Vagina (tissue), 2 donors: ENCODE measurements at regions not wholly inside any gene's neighbourhood (a gene's known extent, or its start where the extent isn't known, plus 50 kb on each side); places are given as distances from the start of the nearest gene placed in this dataset.
A peak's percentile ranks its signal among the peaks of the same experiment; 100 is the strongest.

Experiments
- DNase-seq, 2 donors: peaks; one replicate each; pipeline ENCODE4 v3.0.0-alpha.2; 2017; ENCODE audit errors: extremely low spot score in 2 of 2
- H3K27ac ChIP-seq: fragments of 200-600 bp; sonication (generic); one replicate; pipeline ENCODE4 v1.5.1; 2019
- H3K27me3 ChIP-seq: fragments of 200-600 bp; sonication (generic); one replicate; pipeline ENCODE4 v1.5.1; 2019
- H3K36me3 ChIP-seq, 2 donors: fragments of 200-600 bp; sonication (generic); one replicate each; pipeline ENCODE4 v1.5.1; 2017 to 2019
- H3K4me1 ChIP-seq: fragments of 200-600 bp; sonication (generic); one replicate; pipeline ENCODE4 v1.5.1; 2019
- H3K4me3 ChIP-seq, 2 donors: fragments of 200-600 bp; sonication (generic); 1 replicate in 1 of 2; 2 replicates in 1 of 2; pipeline ENCODE4 v1.5.1; 2016 to 2019
- H3K9me3 ChIP-seq: fragments of 200-600 bp; sonication (generic); one replicate; pipeline ENCODE4 v1.5.1; 2019
- POLR2A ChIP-seq, 2 donors: fragments of 450-650 bp; IDR thresholded peaks; one replicate each; pipeline ENCODE4 v1.6.1; 2017; ENCODE audit warnings: antibody characterized with exemption in 2 of 2, mild to moderate bottlenecking in 2 of 2, moderate library complexity in 2 of 2
- POLR2AphosphoS5 ChIP-seq, 2 donors: sonication (generic); formaldehyde crosslinking; IDR thresholded peaks; one replicate each; pipeline ENCODE4 v1.9.0; 2017; ENCODE audit warnings: antibody characterized with exemption in 2 of 2, mild to moderate bottlenecking in 2 of 2, low read depth in 1 of 2; ENCODE audit not compliant: insufficient read depth in 1 of 2
- intact Hi-C: fragments of 100-400 bp; cut with DNase I; formaldehyde crosslinking; loops from one replicate; pipeline ENCODE4 v1.15.1; 2023
- TF ChIP-seq, protein P1 (sequence below), 3 experiments: fragments of 450-650 bp in 2 of 3; fragments of 200-600 bp in 1 of 3; sonication (generic) in 1 of 3; IDR thresholded peaks; one replicate each; pipeline ENCODE4 v1.5.1; 2017 to 2019; ENCODE audit warnings: antibody characterized with exemption in 3 of 3, mild to moderate bottlenecking in 2 of 3, moderate library complexity in 2 of 3

DNA sequence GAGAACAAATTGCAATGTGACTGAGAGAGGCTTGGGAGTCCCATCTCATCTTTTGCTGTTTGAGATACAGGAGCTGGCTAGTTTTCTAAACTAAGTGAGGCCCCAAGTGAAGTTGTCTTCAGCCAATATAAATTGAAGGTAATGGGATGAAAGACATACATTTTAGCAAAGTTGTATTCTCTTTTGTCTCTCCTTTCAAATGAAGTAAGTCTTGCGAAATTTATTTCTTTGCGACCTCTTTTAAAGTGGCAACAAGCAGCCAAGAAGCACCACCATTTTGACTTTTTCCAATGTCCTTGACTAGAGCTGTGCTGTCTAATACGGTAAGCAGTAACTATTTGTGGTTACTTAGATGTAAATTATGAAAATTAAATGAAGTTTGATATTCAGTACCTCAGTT is 385.7 kb downstream of the USP25 start:
- H3K36me3 ChIP-seq: no peaks in the 10 kb centered on the region
- no peaks in the 10 kb centered on the region for H3K27me3 ChIP-seq
- TF ChIP-seq, protein P1, sequence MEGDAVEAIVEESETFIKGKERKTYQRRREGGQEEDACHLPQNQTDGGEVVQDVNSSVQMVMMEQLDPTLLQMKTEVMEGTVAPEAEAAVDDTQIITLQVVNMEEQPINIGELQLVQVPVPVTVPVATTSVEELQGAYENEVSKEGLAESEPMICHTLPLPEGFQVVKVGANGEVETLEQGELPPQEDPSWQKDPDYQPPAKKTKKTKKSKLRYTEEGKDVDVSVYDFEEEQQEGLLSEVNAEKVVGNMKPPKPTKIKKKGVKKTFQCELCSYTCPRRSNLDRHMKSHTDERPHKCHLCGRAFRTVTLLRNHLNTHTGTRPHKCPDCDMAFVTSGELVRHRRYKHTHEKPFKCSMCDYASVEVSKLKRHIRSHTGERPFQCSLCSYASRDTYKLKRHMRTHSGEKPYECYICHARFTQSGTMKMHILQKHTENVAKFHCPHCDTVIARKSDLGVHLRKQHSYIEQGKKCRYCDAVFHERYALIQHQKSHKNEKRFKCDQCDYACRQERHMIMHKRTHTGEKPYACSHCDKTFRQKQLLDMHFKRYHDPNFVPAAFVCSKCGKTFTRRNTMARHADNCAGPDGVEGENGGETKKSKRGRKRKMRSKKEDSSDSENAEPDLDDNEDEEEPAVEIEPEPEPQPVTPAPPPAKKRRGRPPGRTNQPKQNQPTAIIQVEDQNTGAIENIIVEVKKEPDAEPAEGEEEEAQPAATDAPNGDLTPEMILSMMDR (IDR thresholded peaks at IDR 0.05): no peak
- TF ChIP-seq POLR2A (IDR thresholded peaks at IDR 0.05): no peak
- TF ChIP-seq POLR2AphosphoS5 (IDR thresholded peaks at IDR 0.05; ENCODE audit: insufficient read depth in 1 of 2, low read depth in 1 of 2): no peak
- intact Hi-C loops: no loop called here
- H3K27ac ChIP-seq: peak overlapping the region; percentile 70
- H3K4me3 ChIP-seq: no peak overlapping the region
- peaks cover 24% of the 10 kb centered on the region for H3K4me1 ChIP-seq
- DNase-seq: no peak
- H3K9me3 ChIP-seq: no peaks in the 10 kb centered on the region

DNA sequence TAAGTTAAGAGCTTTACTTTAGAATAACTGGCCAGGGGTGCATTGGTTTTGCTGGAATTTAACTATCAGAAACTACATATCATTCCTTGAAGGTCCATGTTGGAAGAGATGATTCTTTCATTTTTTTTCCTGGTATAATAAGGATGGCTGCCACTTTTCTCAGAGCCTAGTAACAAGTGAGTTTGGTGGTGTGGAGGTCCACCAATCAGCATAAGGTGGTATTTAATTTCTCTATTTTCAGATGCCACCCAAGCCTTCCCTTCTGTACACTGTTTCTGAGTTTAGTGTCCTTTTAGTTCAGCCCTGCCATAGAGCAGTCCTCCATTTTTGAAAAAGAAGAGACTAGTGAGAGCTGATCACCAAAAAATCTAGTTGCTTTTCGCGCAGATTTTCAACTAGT is 386.3 kb downstream of the USP25 start:
- Histone ChIP-seq H3K4me3 (no peak overlapping the region), H3K4me1 (peaks cover 24% of the 10 kb centered on the region), H3K36me3 (no peaks in the 10 kb centered on the region), H3K27ac (peak overlapping the region; percentile 70), H3K9me3 (no peaks in the 10 kb centered on the region), H3K27me3 (no peaks in the 10 kb centered on the region)
- intact Hi-C loops: no loop called here
- DNase-seq: no peak
- TF ChIP-seq POLR2AphosphoS5 (IDR thresholded peaks at IDR 0.05; ENCODE audit: insufficient read depth in 1 of 2, low read depth in 1 of 2) (no peak), POLR2A (IDR thresholded peaks at IDR 0.05) (no peak)
- TF ChIP-seq, protein P1 (IDR thresholded peaks at IDR 0.05): no peak

DNA sequence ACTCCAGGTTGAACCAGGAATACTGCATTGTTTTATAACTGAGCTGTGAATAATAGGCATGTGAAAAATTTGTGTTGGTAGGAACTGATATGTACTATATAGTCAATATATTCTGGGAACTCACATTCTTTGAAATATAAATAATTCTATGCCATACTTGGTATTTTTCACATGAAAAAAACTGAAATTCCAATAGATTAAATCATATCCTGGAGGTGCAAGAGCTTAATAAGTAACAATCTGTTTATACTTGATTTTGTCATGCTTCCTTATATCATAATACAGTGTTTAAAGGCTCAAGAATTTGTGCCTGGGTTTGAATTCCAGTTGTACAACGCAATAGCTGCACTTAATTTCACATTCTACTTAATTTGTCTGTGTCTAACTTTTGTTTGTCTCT is 387.0 kb downstream of the USP25 start:
- Histone ChIP-seq H3K36me3 (no peaks in the 10 kb centered on the region), H3K27me3 (no peaks in the 10 kb centered on the region), H3K4me3 (no peak overlapping the region), H3K4me1 (peaks cover 24% of the 10 kb centered on the region), H3K27ac (peak overlapping the region; percentile 70), H3K9me3 (no peaks in the 10 kb centered on the region)
- no peak for DNase-seq
- intact Hi-C loops: no loop called here
- TF ChIP-seq POLR2A (IDR thresholded peaks at IDR 0.05): no peak
- TF ChIP-seq POLR2AphosphoS5 (IDR thresholded peaks at IDR 0.05; ENCODE audit: insufficient read depth in 1 of 2, low read depth in 1 of 2): no peak
- TF ChIP-seq, protein P1 (IDR thresholded peaks at IDR 0.05): no peak

DNA sequence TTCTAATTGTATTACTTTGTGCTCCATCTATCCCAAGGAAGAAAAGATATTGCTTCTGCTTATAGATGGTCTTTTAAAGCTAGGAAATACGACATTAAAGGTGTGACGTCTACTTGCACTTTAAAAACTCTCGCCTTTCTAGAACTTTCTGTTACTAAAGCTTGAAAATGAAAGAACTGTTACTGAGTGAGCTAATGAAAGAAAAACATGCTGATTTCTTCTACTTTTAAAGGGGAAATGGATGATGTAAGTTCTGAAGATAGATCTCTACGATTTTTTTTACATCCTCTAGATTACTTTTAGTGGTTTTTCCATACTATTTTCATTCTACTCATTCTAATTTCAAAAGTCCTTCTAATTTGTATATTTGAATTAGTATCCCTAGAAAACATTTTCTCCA is 387.5 kb downstream of the USP25 start:
- no peaks in the 10 kb centered on the region for H3K9me3 ChIP-seq
- H3K27ac ChIP-seq: peak overlapping the region; percentile 70
- peaks cover 24% of the 10 kb centered on the region for H3K4me1 ChIP-seq
- peak overlapping the region in 1 of 2 donors; percentile 15 for H3K4me3 ChIP-seq
- no peaks in the 10 kb centered on the region for H3K36me3 ChIP-seq
- intact Hi-C loops: no loop called here
- no peak for DNase-seq
- H3K27me3 ChIP-seq: no peaks in the 10 kb centered on the region
- TF ChIP-seq POLR2A (IDR thresholded peaks at IDR 0.05) (no peak), POLR2AphosphoS5 (IDR thresholded peaks at IDR 0.05; ENCODE audit: insufficient read depth in 1 of 2, low read depth in 1 of 2) (no peak)
- TF ChIP-seq, protein P1 (IDR thresholded peaks at IDR 0.05): no peak

DNA sequence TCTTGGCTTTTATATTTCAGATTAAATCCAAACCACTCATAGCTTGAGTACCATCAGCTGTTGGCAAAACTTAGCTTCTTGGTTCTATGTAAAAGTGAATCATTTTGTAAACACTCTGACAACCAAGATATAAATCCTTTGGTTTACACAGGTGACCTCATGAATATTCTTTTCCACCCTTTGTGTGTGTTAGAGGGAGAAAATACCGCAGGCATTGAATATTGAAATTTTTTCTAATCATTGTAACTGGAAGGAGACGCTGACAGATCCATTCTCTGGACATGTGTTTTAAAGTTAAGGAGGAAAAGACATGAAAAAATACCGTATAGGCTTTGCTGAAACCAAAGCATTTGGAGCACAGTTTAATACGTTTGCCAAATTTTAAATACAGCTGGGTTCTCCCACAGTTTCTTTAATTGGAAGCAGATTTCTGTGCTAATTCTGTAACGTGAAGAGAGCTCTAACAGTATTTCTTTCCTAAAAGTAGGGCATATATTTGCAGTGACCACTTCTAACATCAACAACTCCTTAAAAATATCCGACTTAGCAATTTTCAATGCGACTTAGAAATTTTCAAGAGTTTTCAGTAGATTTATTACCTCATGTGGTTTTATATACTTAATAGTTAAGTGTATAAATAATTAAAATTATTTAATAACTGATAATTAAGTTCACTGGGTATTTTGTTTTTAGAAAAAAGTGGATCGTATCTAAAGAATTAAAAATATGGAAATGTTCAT is 388.2 kb downstream of the USP25 start:
- H3K4me1 ChIP-seq: peaks cover 17% of the 10 kb centered on the region
- H3K9me3 ChIP-seq: no peaks in the 10 kb centered on the region
- no peaks in the 10 kb centered on the region for H3K27me3 ChIP-seq
- intact Hi-C loops: no loop called here
- H3K4me3 ChIP-seq: peak overlapping the region in 1 of 2 donors; percentile 15
- peak overlapping the region; percentile 70 for H3K27ac ChIP-seq
- no peaks in the 10 kb centered on the region for H3K36me3 ChIP-seq
- TF ChIP-seq POLR2A (IDR thresholded peaks at IDR 0.05) (no peak), POLR2AphosphoS5 (IDR thresholded peaks at IDR 0.05; ENCODE audit: insufficient read depth in 1 of 2, low read depth in 1 of 2) (peak; percentile 24 to 68)
- TF ChIP-seq, protein P1 (IDR thresholded peaks at IDR 0.05): no peak
- no peak for DNase-seq
